22Rv1 (cell line): ENCODE measurements at regions not wholly inside any gene's neighbourhood (a gene's known extent, or its start where the extent isn't known, plus 50 kb on each side); places are given as distances from the start of the nearest gene placed in this dataset.

ENCODE experiments used
- CTCF ChIP-seq: fragments of 450-650 bp; IDR thresholded peaks from 2 replicates; pipeline ENCODE4 v1.5.1; 2017; ENCODE audit warnings: mild to moderate bottlenecking
- ZFX ChIP-seq: fragments of 450-650 bp; IDR thresholded peaks from 2 replicates; pipeline ENCODE4 v1.6.1; 2017; ENCODE audit warnings: antibody characterized with exemption, borderline replicate concordance

- TF ChIP-seq CTCF (no peak), ZFX (no peak)
Measured at GRCh38 chr5:54717459-54717858, 199.9 kb downstream of the SNX18 start.
